ENCODE measurements at regions not wholly inside any gene's neighbourhood (a gene's known extent, or its start where the extent isn't known, plus 50 kb on each side); places are given as distances from the start of the nearest gene placed in this dataset.

- no peak overlapping the region for H3K4me2 ChIP-seq (ENCODE audit: insufficient read depth in 1 of 2, low read depth in 2 of 2, low read length in 2 of 2)
- no peaks in the 10 kb centered on the region for H3K79me1 ChIP-seq (ENCODE audit: low read depth, low read length)
- H4K8ac ChIP-seq (ENCODE audit: extremely low read depth, insufficient read depth, low read length), result no peak overlapping the region
- no peak overlapping the region for H2BK12ac ChIP-seq (ENCODE audit: low read depth, low read length)
- no peaks in the 10 kb centered on the region for H3K27me3 ChIP-seq (replicated peaks in 1 of 4; ENCODE audit: control insufficient read depth in 3 of 4, extremely low read depth in 1 of 4, insufficient read depth in 3 of 4, low read length in 3 of 4)
- H2AK5ac ChIP-seq (ENCODE audit: low read depth, low read length), result no peak overlapping the region
- no peak overlapping the region for H3K4ac ChIP-seq (replicated peaks; ENCODE audit: insufficient read length, low read depth, low read length)
- no peaks in the 10 kb centered on the region for H3K79me2 ChIP-seq (ENCODE audit: control insufficient read depth in 1 of 2, insufficient read depth in 2 of 2, low read length in 2 of 2)
- no peak overlapping the region for H3K4me3 ChIP-seq (ENCODE audit: extremely low read depth in 1 of 4, insufficient read depth in 2 of 4, low read depth in 3 of 4, low read length in 4 of 4)
- H4K5ac ChIP-seq (ENCODE audit: insufficient read length, low read depth, low read length), result no peak overlapping the region
- no peaks in the 10 kb centered on the region for H4K20me1 ChIP-seq (replicated peaks in 1 of 2; ENCODE audit: control insufficient read depth in 1 of 2, insufficient read depth in 2 of 2, low read length in 2 of 2)
- no peak overlapping the region for H3K14ac ChIP-seq (ENCODE audit: insufficient read length)
- no peak overlapping the region for H3K18ac ChIP-seq (ENCODE audit: extremely low read depth, low read length)
- H2BK15ac ChIP-seq (ENCODE audit: low read length), result no peak overlapping the region
- DNase-seq (ENCODE audit: low read depth in 1 of 2, low spot score in 2 of 2) (no peak), FAIRE-seq (no peak)
- no peak overlapping the region for H4K91ac ChIP-seq (replicated peaks; ENCODE audit: insufficient read length, low read length)
- POLR2A ChIA-PET (ENCODE audit: partially characterized antibody), result no interaction called here
- no peak overlapping the region for H2AFZ ChIP-seq (ENCODE audit: low read length)
- 90% methylated on average over 1 of the region's 1 CpG; no CpG with 5 or more reads in 1 of the 2 experiments for WGBS, 2 experiments (ENCODE audit: extremely low coverage in 1 of 2, insufficient coverage in 1 of 2, insufficient read length in 1 of 2, insufficient replicate concordance in 2 of 2, low coverage in 1 of 2, low lambda C conversion rate in 2 of 2, missing lambda C conversion rate in 1 of 2)
- no peak overlapping the region for H2BK20ac ChIP-seq (ENCODE audit: low read length)
- no peak overlapping the region for H3K23ac ChIP-seq (ENCODE audit: insufficient read length)
- CTCF ChIA-PET (ENCODE audit: partially characterized antibody), result no interaction called here
- no peaks in the 10 kb centered on the region for H3K9me3 ChIP-seq (ENCODE audit: insufficient read depth in 2 of 2, low read depth in 1 of 2, low read length in 1 of 2)
- H3K27ac ChIP-seq (ENCODE audit: low read depth, low read length), result no peak overlapping the region
- no peak overlapping the region for H2BK120ac ChIP-seq (replicated peaks; ENCODE audit: low read depth, low read length)
- H3K23me2 ChIP-seq (ENCODE audit: low read depth, low read length), result no peaks in the 10 kb centered on the region
- no peak overlapping the region for H3K9ac ChIP-seq (replicated peaks in 1 of 4; ENCODE audit: extremely low read depth in 1 of 4, low read depth in 3 of 4, low read length in 3 of 4)
- H2BK5ac ChIP-seq (ENCODE audit: low read depth, low read length), result no peak overlapping the region
- H3K36me3 ChIP-seq (ENCODE audit: control insufficient read depth in 2 of 4, insufficient read depth in 4 of 4, low read length in 3 of 4), result no peaks in the 10 kb centered on the region
- no peaks in the 10 kb centered on the region for H3K4me1 ChIP-seq (replicated peaks in 1 of 4; ENCODE audit: control insufficient read depth in 3 of 4, insufficient read depth in 4 of 4, low read length in 3 of 4)
- no peak overlapping the region for H3K56ac ChIP-seq (replicated peaks; ENCODE audit: insufficient read length, low read depth, low read length)
- TF ChIP-seq ATF3 (IDR thresholded peaks at IDR 0.05; ENCODE audit: insufficient read depth, low read depth, low read length), result no peak
- TF ChIP-seq MAFK (IDR thresholded peaks at IDR 0.05; ENCODE audit: low read depth, low read length), result no peak
- no peak for TF ChIP-seq POU5F1 (IDR thresholded peaks at IDR 0.05; ENCODE audit: low read depth, low read length)
- TF ChIP-seq CHD2 (IDR thresholded peaks at IDR 0.05; ENCODE audit: low read length), result no peak
- no peak for TF ChIP-seq BCL11A (IDR thresholded peaks at IDR 0.05; ENCODE audit: low read depth in 2 of 2, low read length in 2 of 2)
- TF ChIP-seq ZNF274 (IDR thresholded peaks at IDR 0.05; ENCODE audit: borderline replicate concordance, extremely low read depth, low read length), result no peak
- no peak for TF ChIP-seq POLR2A (IDR thresholded peaks at IDR 0.05; ENCODE audit: control extremely low read depth in 1 of 2, low read depth in 2 of 2, low read length in 2 of 2)
- TF ChIP-seq TCF12 (IDR thresholded peaks at IDR 0.05; ENCODE audit: low read depth, low read length), result no peak
- TF ChIP-seq KDM5A (IDR thresholded peaks at IDR 0.05; ENCODE audit: low read length), result no peak
- TF ChIP-seq EGR1 (IDR thresholded peaks at IDR 0.05; ENCODE audit: borderline replicate concordance, low read depth, low read length), result no peak
- no peak for TF ChIP-seq CHD1 (IDR thresholded peaks at IDR 0.05; ENCODE audit: low read depth, low read length)
- TF ChIP-seq GABPA (IDR thresholded peaks at IDR 0.05; ENCODE audit: borderline replicate concordance, insufficient read depth, low read length), result no peak
- no peak for TF ChIP-seq RNF2 (IDR thresholded peaks at IDR 0.05; ENCODE audit: borderline replicate concordance, low read depth, low read length, missing control alignments, poor library complexity, severe bottlenecking)
- no peak for TF ChIP-seq POLR2AphosphoS5 (IDR thresholded peaks at IDR 0.05; ENCODE audit: low read depth, low read length)
Observed at GRCh38 chr9:101897196-101897595, 158.7 kb upstream of the GRIN3A start.

Data from H1 (cell line).